ENCODE measurements at regions not wholly inside any gene's neighbourhood (a gene's known extent, or its start where the extent isn't known, plus 50 kb on each side); places are given as distances from the start of the nearest gene placed in this dataset.

DNA sequence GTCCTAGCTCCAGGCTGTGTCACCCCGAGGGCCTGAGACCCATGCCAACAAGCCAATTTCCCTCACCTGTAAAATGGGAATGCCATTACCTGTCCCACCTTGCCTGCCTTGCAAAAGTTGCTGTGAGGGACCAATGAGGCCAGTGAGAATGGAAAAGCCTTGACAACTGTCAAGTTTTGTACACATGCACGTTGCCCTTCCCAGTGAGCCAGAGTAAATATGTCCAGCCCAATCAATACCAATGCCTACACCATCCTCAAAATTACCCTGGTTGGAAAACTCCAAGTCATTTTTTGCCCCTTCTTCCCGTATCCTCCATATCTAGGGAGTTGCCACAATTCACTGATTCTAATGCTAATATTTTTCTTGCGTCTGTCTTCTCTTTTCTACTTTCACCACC lies 73.5 kb upstream of the RASGRF1 start:
- TF ChIP-seq, protein P1, sequence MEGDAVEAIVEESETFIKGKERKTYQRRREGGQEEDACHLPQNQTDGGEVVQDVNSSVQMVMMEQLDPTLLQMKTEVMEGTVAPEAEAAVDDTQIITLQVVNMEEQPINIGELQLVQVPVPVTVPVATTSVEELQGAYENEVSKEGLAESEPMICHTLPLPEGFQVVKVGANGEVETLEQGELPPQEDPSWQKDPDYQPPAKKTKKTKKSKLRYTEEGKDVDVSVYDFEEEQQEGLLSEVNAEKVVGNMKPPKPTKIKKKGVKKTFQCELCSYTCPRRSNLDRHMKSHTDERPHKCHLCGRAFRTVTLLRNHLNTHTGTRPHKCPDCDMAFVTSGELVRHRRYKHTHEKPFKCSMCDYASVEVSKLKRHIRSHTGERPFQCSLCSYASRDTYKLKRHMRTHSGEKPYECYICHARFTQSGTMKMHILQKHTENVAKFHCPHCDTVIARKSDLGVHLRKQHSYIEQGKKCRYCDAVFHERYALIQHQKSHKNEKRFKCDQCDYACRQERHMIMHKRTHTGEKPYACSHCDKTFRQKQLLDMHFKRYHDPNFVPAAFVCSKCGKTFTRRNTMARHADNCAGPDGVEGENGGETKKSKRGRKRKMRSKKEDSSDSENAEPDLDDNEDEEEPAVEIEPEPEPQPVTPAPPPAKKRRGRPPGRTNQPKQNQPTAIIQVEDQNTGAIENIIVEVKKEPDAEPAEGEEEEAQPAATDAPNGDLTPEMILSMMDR (IDR thresholded peaks at IDR 0.05; ENCODE audit: low read depth, low read length, missing control alignments): no peak
- no peak for DNase-seq (ENCODE audit: low read depth)
- no peak overlapping the region for H3K4me3 ChIP-seq (ENCODE audit: low read depth, low read length)

DNA sequence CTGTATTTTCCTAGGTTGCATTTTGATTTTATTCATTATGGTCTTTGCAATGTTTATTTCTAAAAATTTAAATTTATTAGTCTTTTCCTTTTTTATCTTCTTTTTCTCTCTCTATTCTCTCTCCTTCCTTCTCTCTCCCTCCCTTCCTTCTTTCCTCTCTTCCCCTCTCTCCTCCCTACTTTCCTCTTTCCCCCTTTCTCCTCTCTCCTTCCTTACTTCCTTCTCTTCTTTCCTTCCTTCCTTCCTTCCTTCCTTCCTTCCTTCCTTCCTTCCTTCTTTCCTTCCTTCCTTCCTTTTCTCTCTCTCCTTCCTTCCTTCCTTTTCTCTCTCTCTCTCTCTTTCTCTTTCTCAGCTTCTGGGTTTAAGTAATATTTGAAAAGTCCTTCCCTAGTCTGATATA lies 72.8 kb upstream of the RASGRF1 start:
- TF ChIP-seq, protein P1 (IDR thresholded peaks at IDR 0.05; ENCODE audit: low read depth, low read length, missing control alignments): no peak
- no peak for DNase-seq (ENCODE audit: low read depth)
- no peak overlapping the region for H3K4me3 ChIP-seq (ENCODE audit: low read depth, low read length)

DNA sequence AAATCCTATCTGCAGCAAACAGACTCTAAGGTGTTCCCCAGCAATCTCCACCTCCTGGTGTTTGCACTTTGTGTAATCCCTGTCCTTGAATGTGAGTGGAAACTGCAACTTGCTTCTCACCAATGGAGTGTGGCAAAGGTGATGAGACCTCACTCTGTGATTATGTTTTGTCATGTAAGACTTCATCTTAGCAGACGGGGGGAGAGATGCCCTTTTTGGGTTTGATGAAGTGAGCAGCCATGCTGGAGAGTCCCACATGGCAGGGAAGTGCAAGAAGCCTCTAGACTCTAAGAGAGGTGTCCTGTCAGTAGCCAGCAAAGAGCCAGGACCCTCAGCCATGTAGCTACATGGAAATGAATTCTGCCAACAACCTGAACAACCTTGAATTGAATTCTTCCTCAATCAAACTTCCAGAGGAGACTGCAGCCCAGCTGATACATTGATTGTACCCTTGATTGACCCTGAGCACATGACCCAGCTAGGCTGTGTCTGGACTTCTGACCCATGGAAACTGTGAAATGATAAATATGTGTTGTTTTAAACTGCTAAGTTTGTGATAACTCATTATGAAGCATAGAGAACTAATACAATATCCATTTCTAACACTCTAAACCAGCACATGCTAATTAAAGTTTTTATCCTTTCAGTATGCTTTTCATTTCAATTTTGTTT lies 71.4 kb upstream of the RASGRF1 start:
- TF ChIP-seq, protein P1 (IDR thresholded peaks at IDR 0.05; ENCODE audit: low read depth, low read length, missing control alignments): no peak
- H3K4me3 ChIP-seq (ENCODE audit: low read depth, low read length): no peak overlapping the region
- DNase-seq (ENCODE audit: low read depth): no peak

DNA sequence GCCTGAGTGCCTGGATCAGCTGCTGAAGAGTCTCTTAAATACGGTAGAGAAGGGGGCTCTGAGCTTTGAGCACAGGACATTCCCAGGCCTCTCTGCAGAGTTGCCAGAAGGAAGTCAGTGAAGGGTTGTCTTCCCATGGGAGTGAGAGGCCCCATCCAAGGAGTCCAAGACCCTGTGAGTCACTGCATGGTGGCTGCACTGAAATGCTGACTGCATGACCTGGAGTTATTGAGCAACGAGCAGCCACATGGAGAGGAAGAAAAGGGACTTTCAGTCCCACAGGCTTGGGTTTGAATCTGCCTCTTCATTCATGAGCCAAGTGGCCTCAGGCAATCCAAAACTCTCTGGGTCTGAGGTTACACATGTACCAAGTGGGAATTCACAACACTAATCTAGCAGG lies 69.6 kb upstream of the RASGRF1 start:
- TF ChIP-seq, protein P1 (IDR thresholded peaks at IDR 0.05; ENCODE audit: low read depth, low read length, missing control alignments): no peak
- no peak for DNase-seq (ENCODE audit: low read depth)
- no peak overlapping the region for H3K4me3 ChIP-seq (ENCODE audit: low read depth, low read length)

DNA sequence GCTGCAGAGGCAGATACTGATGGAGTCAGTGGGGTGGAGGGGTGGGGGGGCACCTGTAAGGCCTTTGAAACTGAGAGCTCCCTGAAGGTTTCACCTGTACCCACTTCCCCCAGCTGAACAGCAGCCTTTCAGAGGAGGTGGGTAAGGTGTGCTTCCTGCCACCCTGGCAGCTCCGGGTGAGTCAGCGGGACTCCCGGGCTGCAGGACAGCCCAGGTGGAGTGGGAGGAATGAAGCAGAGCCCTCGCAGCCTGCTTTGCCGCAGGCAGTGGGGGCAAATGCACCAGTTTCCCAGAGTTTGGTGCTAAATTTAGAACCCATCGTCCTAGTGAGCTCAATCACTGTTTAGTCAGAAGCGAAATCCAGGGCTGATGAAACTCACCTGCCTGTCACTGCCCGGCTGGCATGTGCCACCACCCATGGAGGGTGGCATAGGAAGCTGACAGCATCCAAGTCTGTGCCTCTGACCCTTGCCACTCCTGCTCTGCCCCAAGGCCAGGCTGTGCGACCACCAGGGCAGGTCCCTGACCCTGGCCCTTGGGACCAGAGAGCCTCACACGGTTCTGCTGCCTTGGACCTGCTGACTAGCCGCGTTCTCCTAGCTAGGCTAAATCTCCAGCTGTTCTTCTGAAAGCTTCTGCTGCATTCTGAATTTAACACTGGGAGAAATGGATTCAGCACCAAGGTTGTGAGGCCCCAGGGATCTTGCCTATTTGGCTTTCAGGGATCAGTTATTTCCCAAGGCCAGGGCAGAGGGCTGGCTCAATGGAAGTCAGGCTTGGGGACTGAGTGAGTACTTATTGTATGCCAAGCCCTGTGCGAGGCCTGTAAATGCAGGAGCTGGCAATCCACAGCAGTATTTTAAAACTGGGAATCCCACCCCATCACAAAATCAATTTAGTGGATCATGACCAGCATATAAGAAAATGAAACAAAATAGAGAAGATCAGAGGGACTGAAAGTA lies 67.3 kb upstream of the RASGRF1 start:
- no peak for DNase-seq (ENCODE audit: low read depth)
- TF ChIP-seq, protein P1 (IDR thresholded peaks at IDR 0.05; ENCODE audit: low read depth, low read length, missing control alignments): no peak
- H3K4me3 ChIP-seq (ENCODE audit: low read depth, low read length): no peak overlapping the region

DNA sequence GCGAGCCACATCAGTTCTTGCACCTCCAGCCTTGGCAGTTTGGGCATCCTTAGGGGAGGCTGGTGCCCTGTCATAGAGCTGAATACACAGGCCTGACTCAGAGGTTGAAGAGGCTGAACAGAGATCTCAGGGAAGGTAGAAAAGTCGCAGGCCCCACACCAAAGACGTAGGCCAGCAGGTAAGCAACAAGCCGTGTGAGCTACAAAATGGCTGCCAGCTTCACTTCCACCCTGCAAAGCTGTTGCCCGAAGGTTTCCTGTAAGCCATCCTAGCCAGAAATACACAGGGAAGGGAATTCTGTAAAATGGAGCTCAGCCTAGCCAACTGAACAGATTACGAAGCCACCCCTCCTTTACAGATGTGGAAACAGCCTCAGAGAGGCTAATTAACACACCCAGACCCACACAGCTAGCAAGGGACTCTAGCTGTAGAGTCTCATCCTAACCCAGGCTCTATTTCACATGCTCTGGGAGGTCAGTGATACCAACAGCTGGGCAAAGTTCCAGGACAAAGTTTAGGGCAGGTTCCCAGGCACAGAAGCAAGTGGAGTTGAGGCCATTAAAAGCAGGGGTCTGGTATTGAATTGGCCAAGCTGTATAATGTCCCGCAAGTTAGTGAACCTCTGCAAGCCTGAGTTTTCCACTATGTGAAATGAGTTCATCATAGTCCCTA lies 66.3 kb upstream of the RASGRF1 start:
- DNase-seq (ENCODE audit: low read depth): no peak
- TF ChIP-seq, protein P1 (IDR thresholded peaks at IDR 0.05; ENCODE audit: low read depth, low read length, missing control alignments): no peak
- H3K4me3 ChIP-seq (ENCODE audit: low read depth, low read length): no peak overlapping the region

Data from GM12864 (cell line).